ENCODE measurements at regions not wholly inside any gene's neighbourhood (a gene's known extent, or its start where the extent isn't known, plus 50 kb on each side); places are given as distances from the start of the nearest gene placed in this dataset.

- TF ChIP-seq ZNF530 (tag by site-specific recombination; IDR thresholded peaks at IDR 0.05; ENCODE audit: low read depth) (no peak), ZNF707 (tag by site-specific recombination; IDR thresholded peaks at IDR 0.05) (no peak), TCF7L2 (IDR thresholded peaks at IDR 0.05; ENCODE audit: borderline replicate concordance, low read depth, low read length) (no peak), ZNF639 (tag by site-specific recombination; IDR thresholded peaks at IDR 0.05) (no peak), ZNF350 (tag by site-specific recombination; IDR thresholded peaks at IDR 0.05) (no peak), KLF1 (tag by site-specific recombination; IDR thresholded peaks at IDR 0.05) (no peak), ZNF341 (tag by site-specific recombination; IDR thresholded peaks at IDR 0.05; ENCODE audit: low read depth) (no peak), ZNF837 (tag by site-specific recombination; IDR thresholded peaks at IDR 0.05) (no peak)
- TF ChIP-seq, protein P1, sequence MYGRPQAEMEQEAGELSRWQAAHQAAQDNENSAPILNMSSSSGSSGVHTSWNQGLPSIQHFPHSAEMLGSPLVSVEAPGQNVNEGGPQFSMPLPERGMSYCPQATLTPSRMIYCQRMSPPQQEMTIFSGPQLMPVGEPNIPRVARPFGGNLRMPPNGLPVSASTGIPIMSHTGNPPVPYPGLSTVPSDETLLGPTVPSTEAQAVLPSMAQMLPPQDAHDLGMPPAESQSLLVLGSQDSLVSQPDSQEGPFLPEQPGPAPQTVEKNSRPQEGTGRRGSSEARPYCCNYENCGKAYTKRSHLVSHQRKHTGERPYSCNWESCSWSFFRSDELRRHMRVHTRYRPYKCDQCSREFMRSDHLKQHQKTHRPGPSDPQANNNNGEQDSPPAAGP (tag by site-specific recombination; IDR thresholded peaks at IDR 0.05) = no peak
Measured at GRCh38 chr4:119833611-119834010, 205.0 kb upstream of the PDE5A start (continued).

GRCh38 chr4:119832776-119833175 lies 204.2 kb upstream of the PDE5A start:
- no peak overlapping the region for H3K4me3 ChIP-seq (ENCODE audit: low read depth, low read length)
- no peak for TF ChIP-seq PBX3 (CRISPR knock-in tag; IDR thresholded peaks at IDR 0.05)
- no peak for TF ChIP-seq ZFHX2 (tag by site-specific recombination; conservative IDR thresholded peaks at IDR 0.05)
- TF ChIP-seq ZNF777 (tag by site-specific recombination; IDR thresholded peaks at IDR 0.05; ENCODE audit: borderline replicate concordance) = no peak
- no peak for TF ChIP-seq ZNF660 (tag by site-specific recombination; IDR thresholded peaks at IDR 0.05)
- no peak for TF ChIP-seq INSM2 (tag by site-specific recombination; IDR thresholded peaks at IDR 0.05)
- TF ChIP-seq ZBTB17 (tag by site-specific recombination; IDR thresholded peaks at IDR 0.05) = no peak
- no peak for TF ChIP-seq ZNF645 (tag by site-specific recombination; IDR thresholded peaks at IDR 0.05)
- no peak for TF ChIP-seq ZNF239 (tag by site-specific recombination; IDR thresholded peaks at IDR 0.05)
- no peak for TF ChIP-seq ZNF501 (tag by site-specific recombination; IDR thresholded peaks at IDR 0.05)
- TF ChIP-seq ZNF121 (tag by site-specific recombination; IDR thresholded peaks at IDR 0.05) = no peak
- no peak for TF ChIP-seq REPIN1 (tag by site-specific recombination; IDR thresholded peaks at IDR 0.05; ENCODE audit: low read depth)
- no peaks in the 10 kb centered on the region for H3K4me1 ChIP-seq (ENCODE audit: control insufficient read depth, insufficient read depth, low read length)
- H3K36me3 ChIP-seq (ENCODE audit: control insufficient read depth in 2 of 2, insufficient read depth in 1 of 2, low read length in 2 of 2) = no peaks in the 10 kb centered on the region
- H3K27ac ChIP-seq (ENCODE audit: extremely low read depth, low read depth, low read length) = no peak overlapping the region
- H3K9me3 ChIP-seq (ENCODE audit: control insufficient read depth, insufficient read depth, low read depth, low read length) = no peaks in the 10 kb centered on the region
- CTCF ChIA-PET = no interaction called here
- POLR2A ChIA-PET = no interaction called here

Data from HEK293 (cell line).